K562 (cell line): ENCODE measurements at regions not wholly inside any gene's neighbourhood (a gene's known extent, or its start where the extent isn't known, plus 50 kb on each side); places are given as distances from the start of the nearest gene placed in this dataset.
A peak's percentile ranks its signal among the peaks of the same experiment; 100 is the strongest.

Source experiments
- ATAC-seq: fragments of 200-7000 bp; cut with Tn5 transposase; 3 replicates; pipeline ENCODE4 v1.9.1; 2020; ENCODE audit warnings: moderate library complexity
- BruUV-seq: library from RNA; stranded (reverse); fragments of 400-500 nt; replicated peaks from 2 replicates; lab custom pipeline; 2021; lab: Mats Ljungman, UMichigan
- CTCF ChIA-PET: fragments of 300-600 bp; formaldehyde crosslinking; extraction: SDS; loops from one replicate; lab custom pipeline; 2021; ENCODE audit warnings: low intra/inter-chr PET ratio; lab: Yijun Ruan, JAX
- POLR2A ChIA-PET: fragments of 300-600, 350-650 bp; sonication (Branson Sonifier 250); formaldehyde crosslinking; extraction: SDS; loops from one replicate; lab custom pipeline; 2021; ENCODE audit warnings: antibody characterized with exemption, inconsistent platforms; lab: Yijun Ruan, JAX
- DNase-seq, 4 experiments: peaks; one replicate each; pipeline versions ENCODE4 v3.0.0 to v3.0.0-alpha.2; 2011 to 2018; ENCODE audit warnings: low spot score in 3 of 4, mixed read lengths in 3 of 4; ENCODE audit errors: extremely low read depth in 1 of 4
- FAIRE-seq: peaks from 2 replicates; lab custom pipeline; 2011; peaks lifted over from hg19 to GRCh38; lab: Jason Lieb, UNC
- H2AFZ ChIP-seq: 2 replicates; pipeline ENCODE4 v1.6.0; 2011; ENCODE audit warnings: low read depth, low read length, control low read depth, inconsistent platforms
- H3K27ac ChIP-seq: fragments of 200-600 bp; 3 replicates; pipeline ENCODE4 v1.8.0; 2011; ENCODE audit warnings: low read depth, mild to moderate bottlenecking, control low read depth, inconsistent platforms, low read length, moderate library complexity, mixed read lengths; ENCODE audit errors: extremely low read depth
- H3K27me3 ChIP-seq, 2 experiments: fragments of 300-600 bp in 1 of 2; 2 replicates in 1 of 2; 3 replicates in 1 of 2; pipeline versions ENCODE4 v1.6.0 to v1.8.0; 2011; ENCODE audit warnings: inconsistent platforms in 2 of 2, low read length in 2 of 2, mild to moderate bottlenecking in 1 of 2, mixed read lengths in 1 of 2, moderate library complexity in 1 of 2; ENCODE audit not compliant: control insufficient read depth in 2 of 2, insufficient read depth in 2 of 2
- H3K36me3 ChIP-seq: fragments of 300-600 bp; 3 replicates; pipeline ENCODE4 v1.8.0; 2011; ENCODE audit warnings: mild to moderate bottlenecking, low read length, inconsistent platforms; ENCODE audit not compliant: control insufficient read depth, insufficient read depth
- H3K4me1 ChIP-seq, 2 experiments: fragments of 200-600 bp in 1 of 2; replicated peaks in 1 of 2; 2 replicates in 1 of 2; 3 replicates in 1 of 2; pipeline versions ENCODE4 v1.5.1 to v1.8.0; 2011; ENCODE audit warnings: inconsistent platforms in 2 of 2, low read length in 2 of 2, mild to moderate bottlenecking in 1 of 2, mixed read lengths in 1 of 2, moderate library complexity in 1 of 2; ENCODE audit not compliant: control insufficient read depth in 2 of 2, insufficient read depth in 2 of 2
- H3K4me2 ChIP-seq: 2 replicates; pipeline ENCODE4 v1.6.1; 2011; ENCODE audit warnings: low read length, control low read depth, inconsistent platforms, mixed read lengths; ENCODE audit not compliant: insufficient read depth
- H3K4me3 ChIP-seq: fragments of 200-600 bp; sonication (generic), shearing (Covaris generic); 2 replicates; pipeline ENCODE4 v1.5.1; 2016; ENCODE audit warnings: control low read depth, inconsistent platforms
- H3K79me2 ChIP-seq: fragments of 200-600 bp; 3 replicates; pipeline ENCODE4 v1.8.0; 2011; ENCODE audit warnings: low read length, inconsistent platforms; ENCODE audit not compliant: control insufficient read depth, insufficient read depth
- H3K9ac ChIP-seq, 2 experiments: 2 replicates each; pipeline versions ENCODE4 v1.6.0 to v1.6.1; 2011; ENCODE audit warnings: low read depth in 2 of 2, low read length in 2 of 2, control low read depth in 1 of 2, inconsistent platforms in 1 of 2, mild to moderate bottlenecking in 1 of 2, mixed read lengths in 1 of 2; ENCODE audit not compliant: insufficient read depth in 1 of 2
- H3K9me1 ChIP-seq: one replicate; pipeline ENCODE4 v1.6.0; 2011; ENCODE audit warnings: inconsistent platforms, mild to moderate bottlenecking, low read length, moderate library complexity; ENCODE audit not compliant: control insufficient read depth, insufficient read depth
- H3K9me3 ChIP-seq: replicated peaks from 2 replicates; pipeline ENCODE4 v1.5.1; 2011; ENCODE audit warnings: low read depth, low read length, inconsistent platforms; ENCODE audit not compliant: control insufficient read depth, insufficient read depth
- H4K20me1 ChIP-seq: replicated peaks from 2 replicates; pipeline ENCODE4 v1.6.1; 2011; ENCODE audit warnings: low read length, inconsistent platforms, mixed read lengths; ENCODE audit not compliant: control insufficient read depth, insufficient read depth
- ATF3 ChIP-seq, 2 experiments: fragments of 450-650 bp in 1 of 2; sonication (generic) in 1 of 2; formaldehyde crosslinking in 1 of 2; IDR thresholded peaks in 1 of 2; conservative IDR thresholded peaks in 1 of 2; 2 replicates each; pipeline versions ENCODE4 v1.6.1 to v1.8.1; 2016 to 2023; ENCODE audit warnings: mild to moderate bottlenecking in 2 of 2, moderate library complexity in 2 of 2, inconsistent platforms in 1 of 2, missing genetic modification reagents in 1 of 2
- DNMT1 ChIP-seq: fragments of 450-650 bp; IDR thresholded peaks from 2 replicates; pipeline ENCODE4 v1.6.1; 2016; ENCODE audit warnings: antibody characterized with exemption, mild to moderate bottlenecking
- REST ChIP-seq, 2 experiments: fragments of 450-650 bp; formaldehyde crosslinking in 1 of 2; IDR thresholded peaks; 2 replicates each; pipeline versions ENCODE4 v1.4.0 to v1.6.1; 2014 to 2020; ENCODE audit warnings: mild to moderate bottlenecking in 2 of 2, borderline replicate concordance in 1 of 2, low read depth in 1 of 2
- ZNF121 ChIP-seq: sonication (generic); formaldehyde crosslinking; conservative IDR thresholded peaks from 2 replicates; pipeline ENCODE4 v1.8.0; 2022; ENCODE audit warnings: missing genetic modification reagents
- WGBS: fragments of 100-300 bp; shearing (Covaris generic); methylation state at CpG from one replicate; pipeline ENCODE4 v1.1.6; 2016; ENCODE audit warnings: low coverage, mixed read lengths; ENCODE audit not compliant: insufficient coverage; ENCODE audit errors: missing lambda C conversion rate; 5-methylcytosine and 5-hydroxymethylcytosine counted together
- in situ Hi-C: fragments of 300-500 bp; cut with MboI; formaldehyde crosslinking; loops from 4 replicates; pipeline ENCODE4 v1.15.0; 2018; ENCODE audit warnings: inconsistent platforms, mixed read lengths
- intact Hi-C: fragments of 100-400 bp; cut with micrococcal nuclease; formaldehyde crosslinking; loops from 2 replicates; pipeline ENCODE4 v1.14.2; 2022
- TF ChIP-seq, protein P1 (sequence below): sonication (generic); formaldehyde crosslinking; IDR thresholded peaks from 2 replicates; pipeline ENCODE4 v1.5.0; 2020; ENCODE audit warnings: missing genetic modification reagents

DNA sequence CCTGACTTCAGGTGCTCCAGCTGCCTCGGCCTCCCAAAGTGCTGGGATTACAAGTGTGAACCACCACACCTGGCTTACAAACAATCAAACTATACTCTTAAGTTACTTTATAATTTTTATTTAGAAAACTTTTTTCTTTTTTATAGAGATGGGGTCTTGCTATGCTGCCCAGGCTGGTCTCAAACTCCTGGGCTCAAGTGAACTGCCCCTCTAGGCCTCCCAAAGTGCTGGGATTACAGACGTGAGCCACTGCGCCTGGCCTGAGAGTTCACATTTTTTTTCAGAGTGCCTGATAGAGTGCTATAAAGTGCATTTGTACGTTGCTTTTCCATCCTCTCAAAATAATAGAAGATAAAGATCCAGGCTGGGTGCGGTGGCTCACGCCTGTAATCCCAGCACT is 102.0 kb upstream of the TBL1XR1 start:
- no TSS peak for BruUV-seq
- POLR2A ChIA-PET, result interaction anchor here (0.7 kb wide), 1 partner anchor 10 kb away, joined by 3 read pairs; no protein-coding TSS in a partner anchor

More for the DNA sequence above, 102.0 kb upstream of the TBL1XR1 start:
- Histone ChIP-seq H2AFZ (no peak overlapping the region), H3K9me1 (no peaks in the 10 kb centered on the region), H3K36me3 (no peaks in the 10 kb centered on the region), H3K4me1 (peaks cover 4 to 13% of the 10 kb centered on the region in 2 experiments; a peak in 3 of 5 replicates), H3K9me3 (no peaks in the 10 kb centered on the region), H3K27me3 (no peaks in the 10 kb centered on the region), H3K27ac (no peak overlapping the region), H3K9ac (no peak overlapping the region), H3K4me2 (no peak overlapping the region), H3K79me2 (no peaks in the 10 kb centered on the region), H3K4me3 (no peak overlapping the region), H4K20me1 (no peaks in the 10 kb centered on the region)
- DNase-seq, result no peak
- TF ChIP-seq DNMT1 (no peak), ZNF121 (peak; percentile 72), ATF3 (IDR thresholded peaks at IDR 0.05) (no peak), ATF3 (CRISPR knock-in tag; conservative IDR thresholded peaks at IDR 0.05) (no peak), REST (IDR thresholded peaks at IDR 0.05; ENCODE audit: borderline replicate concordance) (no peak), REST (CRISPR knock-in tag; IDR thresholded peaks at IDR 0.05; ENCODE audit: low read depth) (no peak)
- TF ChIP-seq, protein P1, sequence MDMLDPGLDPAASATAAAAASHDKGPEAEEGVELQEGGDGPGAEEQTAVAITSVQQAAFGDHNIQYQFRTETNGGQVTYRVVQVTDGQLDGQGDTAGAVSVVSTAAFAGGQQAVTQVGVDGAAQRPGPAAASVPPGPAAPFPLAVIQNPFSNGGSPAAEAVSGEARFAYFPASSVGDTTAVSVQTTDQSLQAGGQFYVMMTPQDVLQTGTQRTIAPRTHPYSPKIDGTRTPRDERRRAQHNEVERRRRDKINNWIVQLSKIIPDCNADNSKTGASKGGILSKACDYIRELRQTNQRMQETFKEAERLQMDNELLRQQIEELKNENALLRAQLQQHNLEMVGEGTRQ (CRISPR knock-in tag), result no peak
- no peak for ATAC-seq
- intact Hi-C loops, result no loop called here
- in situ Hi-C loops, result no loop called here
- CTCF ChIA-PET, result no interaction called here
- WGBS, result 89% methylated on average over 6 of the region's 6 CpGs
- FAIRE-seq, result no peak
